ENCODE measurements at regions not wholly inside any gene's neighbourhood (a gene's known extent, or its start where the extent isn't known, plus 50 kb on each side); places are given as distances from the start of the nearest gene placed in this dataset.

- no peak overlapping the region for H3K4me3 ChIP-seq (ENCODE audit: low read depth, low read length)
- TF ChIP-seq CTCF (IDR thresholded peaks at IDR 0.05; ENCODE audit: low read depth, low read length): no peak
Observed at GRCh38 chr6:147903321-147903720, 394.8 kb downstream of the SAMD5 start.

- TF ChIP-seq CTCF (IDR thresholded peaks at IDR 0.05; ENCODE audit: low read depth, low read length): no peak
- H3K4me3 ChIP-seq (ENCODE audit: low read depth, low read length): no peak overlapping the region
Observed at GRCh38 chr6:147903931-147904330, 395.4 kb downstream of the SAMD5 start.

- no peak for TF ChIP-seq CTCF (IDR thresholded peaks at IDR 0.05; ENCODE audit: low read depth, low read length)
- H3K4me3 ChIP-seq (ENCODE audit: low read depth, low read length): no peak overlapping the region
Observed at GRCh38 chr6:147904416-147904815, 395.9 kb downstream of the SAMD5 start.

GRCh38 chr6:147905711-147906110 is 397.2 kb downstream of the SAMD5 start:
- H3K4me3 ChIP-seq (ENCODE audit: low read depth, low read length): no peak overlapping the region
- TF ChIP-seq CTCF (IDR thresholded peaks at IDR 0.05; ENCODE audit: low read depth, low read length): no peak

- no peak overlapping the region for H3K4me3 ChIP-seq (ENCODE audit: low read depth, low read length)
- TF ChIP-seq CTCF (IDR thresholded peaks at IDR 0.05; ENCODE audit: low read depth, low read length): no peak
Observed at GRCh38 chr6:147906361-147906760, 397.9 kb downstream of the SAMD5 start.

GRCh38 chr6:147909640-147910039 is 401.1 kb downstream of the SAMD5 start:
- no peak for TF ChIP-seq CTCF (IDR thresholded peaks at IDR 0.05; ENCODE audit: low read depth, low read length)
- no peak overlapping the region for H3K4me3 ChIP-seq (ENCODE audit: low read depth, low read length)

- H3K4me3 ChIP-seq (ENCODE audit: low read depth, low read length): no peak overlapping the region
- no peak for TF ChIP-seq CTCF (IDR thresholded peaks at IDR 0.05; ENCODE audit: low read depth, low read length)
Observed at GRCh38 chr6:147910281-147910680, 401.8 kb downstream of the SAMD5 start.

Data from WI38 (cell line).